Vagina (tissue), 2 donors: ENCODE measurements at regions not wholly inside any gene's neighbourhood (a gene's known extent, or its start where the extent isn't known, plus 50 kb on each side); places are given as distances from the start of the nearest gene placed in this dataset.

Experiments used
- POLR2A ChIP-seq, 2 donors: fragments of 450-650 bp; IDR thresholded peaks; one replicate each; pipeline ENCODE4 v1.6.1; 2017; ENCODE audit warnings: antibody characterized with exemption in 2 of 2, mild to moderate bottlenecking in 2 of 2, moderate library complexity in 2 of 2
- TF ChIP-seq, protein P1 (sequence below), 3 experiments: fragments of 450-650 bp in 2 of 3; fragments of 200-600 bp in 1 of 3; sonication (generic) in 1 of 3; IDR thresholded peaks; one replicate each; pipeline ENCODE4 v1.5.1; 2017 to 2019; ENCODE audit warnings: antibody characterized with exemption in 3 of 3, mild to moderate bottlenecking in 2 of 3, moderate library complexity in 2 of 3

DNA sequence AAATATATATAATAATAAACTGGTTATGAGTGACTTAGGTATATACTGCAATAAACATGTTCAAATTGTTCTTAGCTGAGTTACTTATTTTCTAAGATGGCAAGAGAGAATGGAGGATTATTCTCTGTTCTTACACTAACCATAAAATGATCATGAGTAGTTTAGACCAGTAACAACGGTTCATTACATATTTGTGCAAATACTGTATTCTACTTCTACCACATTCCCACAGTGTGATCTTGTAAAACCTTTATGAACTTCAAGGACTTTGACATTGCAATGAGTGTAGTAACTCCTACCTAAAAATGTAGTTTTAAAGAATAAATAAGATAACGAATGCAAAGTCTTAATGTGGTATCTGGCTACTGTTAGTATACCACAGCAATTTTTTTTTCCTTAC, 353.7 kb upstream of the NCAM2 start:
- TF ChIP-seq, protein P1, sequence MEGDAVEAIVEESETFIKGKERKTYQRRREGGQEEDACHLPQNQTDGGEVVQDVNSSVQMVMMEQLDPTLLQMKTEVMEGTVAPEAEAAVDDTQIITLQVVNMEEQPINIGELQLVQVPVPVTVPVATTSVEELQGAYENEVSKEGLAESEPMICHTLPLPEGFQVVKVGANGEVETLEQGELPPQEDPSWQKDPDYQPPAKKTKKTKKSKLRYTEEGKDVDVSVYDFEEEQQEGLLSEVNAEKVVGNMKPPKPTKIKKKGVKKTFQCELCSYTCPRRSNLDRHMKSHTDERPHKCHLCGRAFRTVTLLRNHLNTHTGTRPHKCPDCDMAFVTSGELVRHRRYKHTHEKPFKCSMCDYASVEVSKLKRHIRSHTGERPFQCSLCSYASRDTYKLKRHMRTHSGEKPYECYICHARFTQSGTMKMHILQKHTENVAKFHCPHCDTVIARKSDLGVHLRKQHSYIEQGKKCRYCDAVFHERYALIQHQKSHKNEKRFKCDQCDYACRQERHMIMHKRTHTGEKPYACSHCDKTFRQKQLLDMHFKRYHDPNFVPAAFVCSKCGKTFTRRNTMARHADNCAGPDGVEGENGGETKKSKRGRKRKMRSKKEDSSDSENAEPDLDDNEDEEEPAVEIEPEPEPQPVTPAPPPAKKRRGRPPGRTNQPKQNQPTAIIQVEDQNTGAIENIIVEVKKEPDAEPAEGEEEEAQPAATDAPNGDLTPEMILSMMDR (IDR thresholded peaks at IDR 0.05) = no peak
- no peak for TF ChIP-seq POLR2A (IDR thresholded peaks at IDR 0.05)
